ENCODE measurements at regions not wholly inside any gene's neighbourhood (a gene's known extent, or its start where the extent isn't known, plus 50 kb on each side); places are given as distances from the start of the nearest gene placed in this dataset.

DNA sequence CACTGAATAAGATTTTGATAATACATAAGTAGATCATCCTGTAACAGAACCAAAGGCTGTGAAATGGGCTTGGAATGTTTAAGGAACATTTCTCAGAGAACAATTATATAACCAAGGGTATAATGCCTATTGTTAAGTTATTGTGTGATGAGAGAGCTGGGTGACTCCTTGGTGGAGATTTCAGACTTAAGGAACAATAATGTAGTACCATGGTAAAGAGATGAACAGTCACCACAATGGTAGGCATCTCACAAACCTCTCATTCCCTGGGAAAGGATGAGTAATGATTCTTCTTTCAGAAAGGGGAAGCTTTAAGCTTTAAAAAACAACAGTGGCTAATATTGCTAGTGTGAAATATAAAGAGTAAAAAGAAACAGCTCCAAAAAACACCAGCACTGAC, 147.4 kb downstream of the TRIM36 start:
- TF ChIP-seq, protein P1, sequence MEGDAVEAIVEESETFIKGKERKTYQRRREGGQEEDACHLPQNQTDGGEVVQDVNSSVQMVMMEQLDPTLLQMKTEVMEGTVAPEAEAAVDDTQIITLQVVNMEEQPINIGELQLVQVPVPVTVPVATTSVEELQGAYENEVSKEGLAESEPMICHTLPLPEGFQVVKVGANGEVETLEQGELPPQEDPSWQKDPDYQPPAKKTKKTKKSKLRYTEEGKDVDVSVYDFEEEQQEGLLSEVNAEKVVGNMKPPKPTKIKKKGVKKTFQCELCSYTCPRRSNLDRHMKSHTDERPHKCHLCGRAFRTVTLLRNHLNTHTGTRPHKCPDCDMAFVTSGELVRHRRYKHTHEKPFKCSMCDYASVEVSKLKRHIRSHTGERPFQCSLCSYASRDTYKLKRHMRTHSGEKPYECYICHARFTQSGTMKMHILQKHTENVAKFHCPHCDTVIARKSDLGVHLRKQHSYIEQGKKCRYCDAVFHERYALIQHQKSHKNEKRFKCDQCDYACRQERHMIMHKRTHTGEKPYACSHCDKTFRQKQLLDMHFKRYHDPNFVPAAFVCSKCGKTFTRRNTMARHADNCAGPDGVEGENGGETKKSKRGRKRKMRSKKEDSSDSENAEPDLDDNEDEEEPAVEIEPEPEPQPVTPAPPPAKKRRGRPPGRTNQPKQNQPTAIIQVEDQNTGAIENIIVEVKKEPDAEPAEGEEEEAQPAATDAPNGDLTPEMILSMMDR (IDR thresholded peaks at IDR 0.05; ENCODE audit: insufficient read depth, low read depth, low read length): no peak
- no peak for TF ChIP-seq EZH2 (IDR thresholded peaks at IDR 0.05; ENCODE audit: insufficient read depth, low read length)

All from astrocyte (in vitro differentiated cells and primary cell).